Stimulated activated CD4-positive, alpha-beta T cell treated with anti-CD3 and anti-CD28 coated beads, Interleukin-1b, Interleukin-23, amount 100 ng/mL, for 48 hours (primary cell): ENCODE measurements at regions not wholly inside any gene's neighbourhood (a gene's known extent, or its start where the extent isn't known, plus 50 kb on each side); places are given as distances from the start of the nearest gene placed in this dataset.
"Not testable (repeated sequence)": the region's sequence is repeated elsewhere in the genome, so short reads cannot be mapped to it uniquely, and the experiment has no call there.

Experiments
- DNase-seq: peaks from one replicate; pipeline ENCODE4 v3.0.0-alpha.2; 2020

DNA sequence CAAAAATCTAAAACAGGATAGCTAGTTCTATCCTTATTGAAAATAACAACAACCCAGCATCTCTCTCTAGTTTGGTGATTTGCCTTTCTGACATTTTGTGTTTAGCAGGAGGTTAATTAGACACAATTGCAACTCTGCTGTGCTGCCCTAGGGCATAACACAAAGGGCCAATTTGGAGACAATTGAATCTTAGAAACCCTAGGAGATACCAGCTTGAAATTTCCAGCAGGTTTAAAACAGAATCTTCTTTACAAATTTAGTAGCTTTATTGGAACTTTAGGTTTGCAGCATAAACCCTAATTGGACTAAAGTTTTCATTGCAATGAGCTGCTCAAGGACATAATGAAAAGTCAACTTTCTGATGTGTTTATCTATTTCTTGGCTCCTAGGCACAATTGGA is 166.7 kb upstream of the FER start:
- DNase-seq: no peak

DNA sequence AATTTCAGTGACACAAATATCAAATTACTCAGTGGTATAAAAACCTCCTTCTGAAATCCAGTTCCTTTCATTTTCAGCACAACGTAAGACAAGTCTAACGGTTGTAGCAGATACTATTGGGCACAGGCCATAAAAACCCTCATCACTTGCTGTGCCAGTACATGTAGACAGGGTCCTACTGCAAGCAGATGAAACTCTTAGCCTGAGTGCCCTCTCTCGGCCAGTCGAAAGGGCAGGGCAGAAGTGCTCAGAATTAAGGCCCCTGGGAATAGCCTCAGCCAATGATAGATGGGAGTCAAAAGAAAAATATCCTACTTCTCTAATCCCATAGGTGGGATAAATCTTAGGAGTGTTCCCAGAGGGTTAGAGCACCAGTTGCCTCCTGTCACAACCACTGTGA is 168.5 kb upstream of the FER start:
- no peak for DNase-seq

DNA sequence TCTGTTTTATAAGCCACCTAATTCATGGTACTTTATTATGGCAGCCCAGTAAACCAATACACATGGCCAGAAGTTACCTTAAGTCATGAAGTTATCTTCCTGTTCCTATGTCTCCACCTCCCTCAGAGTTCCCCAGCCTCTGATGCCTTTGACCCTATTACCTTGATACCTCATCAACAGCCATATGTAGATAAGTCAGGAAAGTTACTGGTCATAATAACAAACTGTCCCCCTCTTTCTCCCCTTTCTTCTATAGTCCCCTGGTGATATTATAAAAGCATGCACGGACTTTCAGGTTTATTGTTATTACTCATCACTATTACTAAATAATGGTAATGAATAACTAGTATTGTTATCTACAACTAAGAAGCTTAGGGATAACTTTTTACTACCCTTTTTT is 168.9 kb upstream of the FER start:
- no peak for DNase-seq

DNA sequence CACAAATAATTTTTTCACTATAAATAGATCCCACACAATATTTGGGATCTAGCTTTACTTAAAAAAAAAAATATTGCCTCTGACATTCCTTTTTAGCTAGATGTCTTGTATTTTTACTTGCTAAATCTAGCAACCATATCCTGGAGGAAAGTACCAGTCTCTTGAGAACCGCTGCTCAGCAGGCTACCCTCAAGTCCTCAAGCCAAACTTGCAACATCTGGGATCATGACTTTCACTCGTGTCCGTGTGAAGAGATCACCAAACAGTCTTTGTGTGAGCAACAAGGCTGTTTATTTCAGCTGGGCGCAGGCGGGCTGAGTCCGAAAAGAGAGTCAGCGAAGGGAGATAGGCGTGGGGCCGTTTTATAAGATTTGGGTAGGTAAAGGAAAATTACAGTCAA is 180.3 kb upstream of the FER start:
- no peak for DNase-seq

DNA sequence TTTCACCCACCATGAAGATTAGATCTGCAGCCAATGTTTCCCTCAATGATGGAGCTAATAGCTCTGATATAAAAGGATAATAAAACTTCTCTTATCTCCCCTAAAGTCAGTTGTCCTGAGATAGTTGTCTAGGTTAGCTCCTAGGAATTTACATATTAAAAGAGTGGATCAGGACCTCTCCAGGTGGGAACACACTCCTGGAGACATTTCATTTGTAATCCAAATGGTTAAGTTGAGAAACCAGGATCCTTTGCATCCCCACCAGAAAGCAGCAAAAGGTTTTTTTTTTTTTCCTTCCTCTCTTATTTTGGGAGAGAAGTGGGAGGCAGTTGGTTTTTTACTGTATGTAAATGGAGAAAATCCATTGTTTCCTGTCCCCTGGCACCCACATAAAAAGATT is 182.5 kb upstream of the FBXL17 start:
- no peak for DNase-seq

DNA sequence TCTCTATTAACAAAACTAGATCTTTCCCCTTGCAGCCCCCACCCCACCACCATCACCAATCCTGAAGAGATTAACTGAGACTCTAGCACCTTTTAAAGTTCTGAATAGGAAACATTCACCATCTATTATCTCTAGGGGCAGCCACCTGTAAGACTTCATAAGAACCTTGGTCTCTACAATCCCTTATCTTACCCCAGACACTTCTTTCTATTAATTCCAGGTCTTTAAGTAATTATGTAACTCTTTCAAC is 180.2 kb upstream of the FBXL17 start:
- DNase-seq: no peak

DNA sequence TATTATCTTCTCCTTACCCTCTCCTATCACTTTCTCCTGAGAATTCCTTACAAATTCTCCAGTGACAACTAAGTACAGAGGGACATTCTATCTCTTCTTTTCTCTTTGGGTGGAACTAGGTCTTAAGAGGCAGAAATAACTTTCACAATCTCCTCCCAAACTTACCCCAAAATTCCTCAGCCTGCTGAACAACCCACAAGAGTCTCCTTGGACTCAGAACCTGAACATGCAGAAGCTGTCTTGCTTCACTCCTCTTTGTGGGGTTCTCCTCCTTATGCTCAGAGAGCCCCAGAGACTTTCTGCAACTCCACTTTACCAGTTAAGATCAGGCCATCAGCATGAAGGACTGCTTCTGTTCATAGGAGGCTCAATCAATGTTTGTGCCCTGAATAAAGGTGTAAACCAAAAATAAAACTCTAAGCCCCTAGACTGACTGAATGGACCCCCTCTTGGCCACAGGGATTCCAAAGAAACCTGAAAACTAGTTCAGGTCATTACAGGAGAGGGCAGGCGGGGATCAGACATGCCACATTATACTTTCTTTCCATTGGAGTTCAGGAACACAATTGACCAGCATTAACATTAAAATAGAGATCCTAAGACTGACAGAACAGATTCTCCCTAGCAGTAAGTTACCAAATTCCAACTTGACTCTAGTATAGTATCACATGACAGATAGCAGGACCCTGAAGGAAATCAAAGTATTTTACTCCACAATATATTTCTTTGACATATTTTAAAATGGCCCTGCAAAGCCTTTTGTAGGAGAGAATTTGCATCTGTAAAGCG is 179.7 kb upstream of the FBXL17 start:
- DNase-seq: no peak

DNA sequence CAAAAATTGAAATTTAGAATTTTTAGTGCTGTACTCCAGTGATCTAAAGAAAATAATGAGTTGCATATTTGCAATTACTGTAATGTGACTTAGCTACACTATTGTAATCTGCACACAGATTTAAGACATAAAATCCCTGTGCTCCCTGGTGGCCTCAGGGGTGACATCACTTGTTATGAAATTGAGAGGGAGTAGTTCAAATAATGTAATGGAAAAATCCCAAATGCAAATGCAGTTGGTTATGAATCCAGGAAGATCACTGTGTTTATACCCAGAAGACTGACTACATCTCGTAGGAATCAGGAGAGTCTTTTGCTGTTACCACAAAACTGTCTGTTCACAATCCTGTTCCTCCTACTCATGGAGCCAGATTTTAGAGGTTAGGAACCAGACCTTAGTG is 178.7 kb upstream of the FBXL17 start:
- DNase-seq: no peak

DNA sequence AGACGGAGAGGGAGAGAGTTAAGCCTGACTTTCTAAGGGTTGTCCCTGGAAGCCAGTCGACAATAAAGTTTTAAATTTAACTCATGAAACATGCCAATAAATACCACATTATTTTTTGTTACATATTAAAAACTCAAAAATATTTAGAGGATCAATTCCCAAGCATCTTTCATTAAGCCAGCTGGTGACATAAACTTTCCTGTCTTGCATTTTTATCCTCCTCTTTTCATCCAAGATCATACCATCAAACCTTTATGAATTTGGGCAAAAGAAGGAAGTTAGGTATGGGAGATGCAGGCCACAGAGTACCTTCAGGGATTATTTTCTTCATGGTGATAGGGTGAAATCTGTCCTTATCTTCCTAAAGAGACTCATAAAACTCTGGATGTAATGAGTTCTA is 178.3 kb upstream of the FBXL17 start:
- no peak for DNase-seq

DNA sequence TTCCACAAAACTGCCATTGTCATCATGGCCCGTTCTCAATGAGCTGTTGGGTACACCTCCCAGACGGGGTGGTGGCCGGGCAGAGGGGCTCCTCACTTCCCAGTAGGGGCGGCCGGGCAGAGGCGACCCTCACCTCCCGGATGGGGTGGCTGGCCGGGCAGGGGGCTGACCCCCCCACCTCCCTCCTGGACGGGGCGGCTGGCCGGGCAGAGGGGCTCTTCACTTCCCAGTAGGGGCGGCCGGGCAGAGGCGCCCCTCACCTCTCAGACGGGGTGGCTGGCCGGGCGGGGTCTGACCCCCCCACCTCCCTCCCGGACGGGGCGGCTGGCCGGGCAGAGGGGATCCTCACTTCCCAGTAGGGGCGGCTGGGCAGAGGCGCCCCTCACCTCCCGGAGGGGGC is 176.9 kb upstream of the FBXL17 start:
- not testable (repeated sequence) for DNase-seq

DNA sequence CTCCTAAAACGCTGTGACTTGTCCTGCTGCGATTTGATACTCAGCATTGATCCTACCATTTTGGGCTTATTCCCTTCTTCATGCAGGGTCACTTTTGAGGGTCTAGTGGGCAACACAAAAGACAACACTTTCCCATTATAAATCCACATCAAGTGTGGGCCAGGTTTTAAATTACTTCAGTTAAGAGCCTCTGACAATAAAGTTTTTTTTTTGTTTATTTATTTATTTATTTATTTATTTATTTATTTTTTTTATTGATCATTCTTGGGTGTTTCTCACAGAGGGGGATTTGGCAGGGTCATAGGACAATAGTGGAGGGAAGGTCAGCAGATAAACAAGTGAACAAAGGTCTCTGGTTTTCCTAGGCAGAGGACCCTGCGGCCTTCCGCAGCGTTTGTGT is 176.2 kb upstream of the FBXL17 start:
- not testable (repeated sequence) for DNase-seq

DNA sequence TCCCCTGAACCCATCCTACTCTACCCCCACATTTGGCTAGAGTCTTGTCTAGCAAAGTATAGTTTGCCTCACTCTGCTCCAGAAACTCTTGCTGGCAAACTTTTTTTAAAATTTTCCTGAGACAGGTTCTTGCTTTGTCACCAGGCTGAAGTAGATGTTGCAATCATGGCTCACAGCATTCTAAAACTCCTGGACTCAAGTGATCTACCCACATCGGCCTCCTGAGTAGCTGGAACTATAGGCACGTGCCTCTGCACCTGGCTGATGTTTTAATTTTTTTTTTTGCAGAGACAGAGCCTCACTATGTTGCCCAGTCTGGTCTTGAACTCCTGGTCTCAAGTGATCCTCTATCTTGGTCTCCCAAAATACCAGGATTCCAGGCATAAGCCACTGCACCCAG is 175.8 kb upstream of the FBXL17 start:
- no peak for DNase-seq

DNA sequence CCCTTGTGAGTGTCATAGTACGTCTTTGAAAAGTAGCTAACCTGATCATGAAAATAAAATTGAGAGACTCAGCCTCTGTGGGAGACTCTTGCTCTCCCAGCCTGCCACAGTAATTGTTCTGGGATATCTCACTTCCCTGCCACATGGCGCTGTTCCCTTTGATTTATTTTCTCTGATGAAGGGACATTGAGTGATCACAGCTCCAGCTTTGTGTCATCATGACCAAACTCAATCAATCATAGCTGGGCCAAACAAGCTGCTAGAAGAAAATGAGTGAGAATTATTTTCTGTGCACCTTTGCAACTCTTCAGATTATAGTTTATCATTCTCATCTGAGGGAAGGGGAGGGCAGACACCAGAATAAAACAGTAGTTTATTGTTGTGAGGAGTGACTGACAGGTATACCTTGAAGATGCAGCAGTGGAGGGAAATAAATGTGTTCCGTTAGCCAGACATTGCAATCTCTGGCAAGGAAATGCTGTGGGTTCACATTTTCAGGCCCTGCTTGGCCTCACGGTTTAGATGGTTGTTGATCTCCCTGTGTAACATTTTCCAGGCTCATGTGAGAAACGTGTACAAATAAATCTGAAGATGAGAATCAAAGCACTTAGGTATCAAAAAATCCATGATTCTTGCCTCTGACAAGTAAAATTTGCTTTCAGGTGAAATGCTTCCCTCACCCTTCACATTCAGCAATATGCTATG is 174.7 kb upstream of the FBXL17 start:
- no peak for DNase-seq

DNA sequence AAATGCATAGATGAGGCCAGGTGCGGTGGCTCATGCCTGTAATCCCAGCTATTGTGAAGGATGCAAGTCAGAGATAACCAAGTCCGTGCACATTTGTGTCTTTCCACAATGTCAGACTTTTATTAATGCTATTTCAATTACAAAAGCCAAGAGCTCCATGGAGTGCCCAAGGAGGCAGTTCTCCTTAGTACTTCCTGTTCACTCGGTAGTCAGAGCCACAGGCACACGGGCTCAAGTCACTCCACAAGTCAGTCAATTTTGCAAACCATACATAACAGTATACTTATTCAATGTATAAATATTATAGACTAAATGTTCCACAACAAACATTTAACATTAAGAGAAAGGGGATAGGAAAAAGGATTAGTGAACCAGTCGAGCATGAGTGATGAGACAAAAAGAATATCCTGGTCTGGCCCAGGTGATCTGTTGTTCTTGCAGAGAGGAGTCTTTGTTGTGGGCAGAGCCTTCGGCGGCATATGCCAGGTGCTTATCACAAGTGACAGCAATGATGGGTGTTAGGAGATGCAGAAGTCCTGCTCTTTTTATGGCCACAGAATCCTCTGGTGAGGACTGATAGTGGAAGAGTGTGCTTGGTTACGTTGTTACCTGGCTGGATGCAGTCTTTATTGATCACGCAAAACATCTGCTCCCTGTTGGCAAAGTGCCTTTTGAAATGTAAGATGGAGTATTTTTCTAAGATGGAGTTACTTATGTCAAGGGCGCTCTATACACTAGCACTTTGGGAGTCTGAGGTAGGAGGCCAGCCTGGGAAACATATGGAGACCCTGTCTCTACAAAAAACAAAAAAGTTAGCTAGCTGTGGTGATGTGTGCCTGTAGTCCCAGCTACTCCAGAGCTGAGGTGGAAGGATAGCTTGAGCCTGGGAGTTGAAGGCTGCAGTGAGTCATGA is 167.0 kb upstream of the FBXL17 start:
- DNase-seq: no peak

DNA sequence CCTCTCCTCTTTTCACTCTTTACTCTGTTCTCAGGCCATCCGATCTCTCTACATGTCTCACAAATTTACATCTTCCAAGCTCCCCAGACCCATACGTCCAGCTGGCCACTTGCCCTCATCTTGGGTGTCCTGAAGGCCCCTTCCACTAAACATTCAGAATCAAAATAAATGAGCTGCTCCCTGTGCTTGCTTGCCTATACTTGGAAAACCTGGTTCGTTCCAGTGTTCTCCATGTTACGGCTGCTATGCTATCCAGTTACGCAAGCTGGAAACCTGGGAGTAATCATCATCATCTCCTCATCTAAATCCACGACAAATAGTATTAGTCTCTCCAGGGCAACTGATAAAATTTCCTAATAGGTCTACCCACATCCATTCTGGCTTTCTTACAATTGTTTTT is 165.0 kb upstream of the FBXL17 start:
- DNase-seq: no peak

DNA sequence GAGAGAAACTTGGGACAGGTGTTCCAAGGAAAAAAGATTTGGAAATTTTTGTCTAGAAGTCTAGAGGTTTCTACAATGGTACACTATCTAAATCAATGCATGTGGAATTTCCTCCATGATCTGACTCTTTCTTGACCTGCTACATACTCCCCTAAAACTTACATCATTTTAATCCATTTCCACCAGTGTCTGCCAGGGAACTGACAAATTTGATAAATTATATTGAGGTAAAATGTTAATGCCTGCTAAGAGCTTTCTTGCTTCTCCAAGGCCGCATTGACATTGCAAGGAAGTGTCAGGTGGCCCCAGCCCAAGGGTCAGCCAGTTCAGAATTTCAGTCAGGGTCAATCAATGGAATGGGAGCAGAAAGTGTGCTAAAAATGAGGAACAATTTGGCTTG is 163.4 kb upstream of the FBXL17 start:
- no peak for DNase-seq

DNA sequence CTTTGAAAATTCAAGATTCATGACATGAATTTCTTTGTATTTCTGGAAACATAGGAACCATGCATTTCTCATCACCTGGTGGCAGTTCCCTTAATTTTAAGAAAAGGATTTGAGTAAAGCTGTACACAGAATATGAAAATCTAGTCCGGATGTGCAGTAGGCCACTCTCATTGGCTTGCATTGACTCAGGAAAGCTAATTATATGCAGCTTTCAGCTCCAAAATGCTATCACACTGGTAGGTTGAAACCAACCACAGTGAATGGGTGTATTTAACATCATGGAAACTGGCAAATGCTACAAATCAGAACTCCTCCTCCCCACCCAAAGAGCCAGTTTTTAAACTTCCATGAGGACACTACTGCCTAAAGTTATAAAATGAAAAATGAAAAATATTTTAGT is 161.6 kb upstream of the FBXL17 start:
- DNase-seq: no peak

DNA sequence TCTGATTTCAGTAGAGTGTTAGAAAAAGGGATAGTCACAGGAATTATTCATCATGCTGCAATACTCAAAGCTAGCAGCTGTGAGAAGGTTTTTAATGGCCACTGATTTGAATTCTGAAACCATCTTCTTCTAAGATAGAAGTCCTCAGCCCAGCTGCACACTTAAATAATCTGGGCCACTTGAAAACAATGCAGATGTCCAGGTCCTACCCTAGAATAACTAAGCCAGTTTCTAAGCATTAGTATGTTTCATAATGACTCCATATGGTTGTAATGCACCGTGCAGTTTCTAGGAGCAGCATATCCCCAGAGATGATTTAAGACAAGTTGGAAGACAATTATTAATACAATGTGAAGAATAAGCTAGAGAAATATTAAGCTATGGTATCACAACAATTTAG is 159.9 kb upstream of the FBXL17 start:
- no peak for DNase-seq

DNA sequence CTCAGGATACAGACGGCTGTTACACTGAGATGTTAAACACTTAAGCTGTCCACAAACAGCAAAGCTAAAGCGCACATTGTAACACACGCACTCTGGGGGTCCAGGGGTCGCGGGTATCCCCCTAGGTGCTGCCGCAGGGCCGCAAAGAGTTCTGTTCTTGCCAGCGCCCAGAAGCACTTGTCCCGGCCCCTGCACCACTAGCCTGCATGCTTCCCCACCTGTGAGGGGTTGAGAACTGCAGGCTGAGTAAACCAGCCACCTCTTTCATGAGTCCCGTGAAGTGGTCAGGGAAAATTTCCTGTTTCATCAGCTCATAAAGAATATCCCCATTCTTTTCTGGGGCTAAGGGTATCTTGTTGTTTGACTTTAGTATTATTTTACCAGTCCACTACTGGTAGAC is 154.4 kb upstream of the FBXL17 start:
- no peak for DNase-seq

DNA sequence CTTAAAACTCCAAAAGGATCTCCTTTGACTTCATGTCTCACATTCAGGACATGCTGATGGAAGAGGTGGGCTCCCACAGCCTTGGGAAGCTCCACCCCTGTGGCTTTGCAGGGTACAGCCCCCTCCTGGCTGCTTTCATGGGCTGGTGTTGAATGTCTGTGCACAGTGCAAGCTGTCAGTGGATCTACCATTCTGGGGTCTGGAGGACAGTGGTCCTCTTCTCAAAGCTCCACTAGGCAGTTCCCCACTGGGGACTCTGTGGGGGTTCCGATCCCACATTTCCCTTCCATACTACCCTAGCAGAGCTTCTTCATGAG is 150.2 kb upstream of the FBXL17 start:
- not testable (repeated sequence) for DNase-seq

DNA sequence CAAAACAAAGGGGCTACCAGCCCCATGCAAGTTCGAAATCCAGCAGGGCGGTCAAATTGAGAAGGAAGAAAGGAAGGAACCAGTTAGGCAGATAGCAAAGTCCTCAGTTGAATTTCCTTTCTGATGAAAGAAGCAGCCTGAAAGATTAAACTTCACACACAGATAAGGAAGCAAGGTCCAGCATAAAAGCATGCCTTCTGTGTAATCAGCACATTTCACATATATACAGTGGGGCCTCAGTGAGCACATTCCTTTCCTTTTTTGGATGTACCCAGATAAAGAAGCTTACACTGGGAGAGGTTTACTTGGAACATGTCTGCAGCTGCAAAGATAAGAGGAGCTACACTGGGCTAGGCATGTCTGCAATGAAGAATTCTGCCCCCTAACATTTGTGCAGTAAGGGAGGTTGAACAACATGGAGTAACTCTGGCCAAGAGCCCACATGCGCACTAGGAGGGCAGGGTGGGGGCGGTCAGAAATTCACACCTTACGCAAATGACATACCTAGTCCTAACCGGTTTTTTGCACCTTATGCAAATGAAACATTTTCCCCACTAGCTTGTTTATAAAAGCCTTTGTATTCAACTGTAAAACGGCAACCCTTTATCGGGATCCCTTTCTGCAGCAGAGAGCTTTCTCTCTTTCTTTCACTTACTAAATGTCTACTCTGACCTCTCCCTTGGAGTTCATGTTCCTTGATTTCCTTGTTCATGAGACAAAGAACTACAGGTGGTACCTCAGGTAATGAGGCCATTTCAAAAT is 149.7 kb upstream of the FBXL17 start:
- no peak for DNase-seq

DNA sequence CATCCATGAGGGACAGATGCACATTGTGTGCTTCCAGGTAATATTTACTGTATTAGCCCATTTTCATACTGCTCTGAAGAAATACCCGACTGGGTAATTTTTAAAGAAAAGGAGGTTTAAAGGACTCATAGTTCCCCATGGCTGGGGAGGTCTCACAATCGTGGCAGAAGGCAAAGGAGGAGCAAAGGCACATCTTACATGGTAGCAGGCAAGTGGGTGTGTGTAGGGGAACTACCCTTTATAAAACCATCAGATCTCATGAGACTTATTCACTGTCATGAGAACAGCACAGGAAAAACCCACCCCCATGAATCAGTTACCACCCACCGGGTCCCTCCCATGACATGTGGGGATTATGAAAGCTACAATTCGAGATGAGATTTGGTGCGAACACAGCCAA is 148.8 kb upstream of the FBXL17 start:
- DNase-seq: no peak

DNA sequence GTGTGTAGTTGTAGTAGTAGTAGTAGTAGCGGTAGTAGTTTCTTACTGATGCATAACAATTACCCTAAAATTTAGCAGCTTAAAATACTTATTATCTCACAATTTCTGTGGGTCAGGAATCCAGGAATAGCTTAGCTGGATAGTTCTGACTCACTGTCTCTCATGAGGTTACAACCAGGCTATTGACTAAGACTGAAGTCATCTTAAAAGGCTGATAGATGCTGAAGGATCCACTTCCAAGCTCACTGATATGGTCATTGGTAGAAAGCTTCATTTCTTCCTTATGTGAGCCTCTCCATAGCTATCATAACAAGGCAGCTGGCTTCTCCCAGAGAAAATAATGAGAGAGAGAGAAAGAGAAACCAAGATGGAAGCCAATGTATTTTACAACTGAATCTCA is 147.5 kb upstream of the FBXL17 start:
- no peak for DNase-seq

DNA sequence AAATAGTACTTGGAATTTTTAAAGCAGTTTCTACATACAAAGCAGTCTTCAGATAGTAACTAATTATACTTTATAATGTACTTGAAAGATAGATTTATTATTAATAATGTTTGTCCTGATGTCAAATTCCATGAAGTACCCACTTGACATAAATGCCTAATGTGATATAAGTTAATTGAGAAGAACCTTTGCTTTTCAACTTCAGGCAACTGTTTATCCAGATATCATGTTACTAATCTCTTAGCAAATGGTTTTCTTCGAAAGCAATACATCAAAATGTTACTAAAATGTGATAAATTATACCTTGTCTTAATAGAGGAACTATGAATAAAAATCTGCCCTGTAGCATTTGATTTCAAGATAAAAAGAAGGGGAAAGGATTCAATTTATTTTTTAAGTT is 146.8 kb upstream of the FBXL17 start:
- no peak for DNase-seq
